SJSA1 (cell line): ENCODE measurements at regions not wholly inside any gene's neighbourhood (a gene's known extent, or its start where the extent isn't known, plus 50 kb on each side); places are given as distances from the start of the nearest gene placed in this dataset.
"Not testable (repeated sequence)": the region's sequence is repeated elsewhere in the genome, so short reads cannot be mapped to it uniquely, and the experiment has no call there.

ENCODE experiments used
- DNase-seq, 2 experiments: peaks; one replicate each; pipeline ENCODE4 v3.0.0-alpha.2; 2015 to 2020; ENCODE audit warnings: low spot score in 2 of 2, low read depth in 1 of 2
- H3K27ac ChIP-seq: fragments of 250-450 bp; sonication (Bioruptor Pico); 2 replicates; pipeline ENCODE4 v1.5.1; 2020; ENCODE audit warnings: mild to moderate bottlenecking, moderate library complexity
- H3K27me3 ChIP-seq: fragments of 250-450 bp; sonication (Bioruptor Pico); replicated peaks from 2 replicates; pipeline ENCODE4 v1.5.1; 2020; ENCODE audit warnings: mild to moderate bottlenecking, moderate library complexity
- H3K36me3 ChIP-seq: fragments of 250-450 bp; sonication (Bioruptor Pico); 2 replicates; pipeline ENCODE4 v1.5.1; 2020; ENCODE audit warnings: mild to moderate bottlenecking
- H3K4me1 ChIP-seq: fragments of 250-450 bp; sonication (Bioruptor Pico); replicated peaks from 2 replicates; pipeline ENCODE4 v1.6.1; 2021; ENCODE audit warnings: mild to moderate bottlenecking
- H3K4me3 ChIP-seq: fragments of 250-450 bp; sonication (Bioruptor Pico); 2 replicates; pipeline ENCODE4 v1.5.1; 2020; ENCODE audit warnings: mild to moderate bottlenecking
- H3K9me3 ChIP-seq: fragments of 250-450 bp; sonication (Bioruptor Pico); replicated peaks from 2 replicates; pipeline ENCODE4 v1.5.1; 2020; ENCODE audit warnings: mild to moderate bottlenecking

DNA sequence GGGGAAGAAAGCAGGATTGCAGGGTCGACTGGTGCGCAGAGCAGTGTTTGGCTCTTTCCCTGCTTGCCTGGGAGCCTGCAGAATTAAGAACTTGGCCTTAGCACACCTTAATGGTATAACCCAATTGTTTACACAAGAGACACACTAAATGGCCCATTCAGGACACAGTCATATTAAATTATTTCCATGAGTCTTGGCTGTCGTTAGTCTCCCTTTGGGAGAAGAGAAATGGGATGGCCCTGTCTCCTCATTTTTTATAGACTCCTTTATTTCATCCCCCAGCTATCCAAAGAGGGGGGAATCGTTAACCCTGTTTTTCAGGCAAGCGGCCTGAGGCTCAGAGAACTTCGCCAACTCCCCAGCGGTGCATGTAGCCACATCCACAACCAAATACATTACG is 282.5 kb downstream of the SUCLA2 start:
- no peak overlapping the region for H3K4me3 ChIP-seq
- no peaks in the 10 kb centered on the region for H3K36me3 ChIP-seq
- no peak overlapping the region for H3K27ac ChIP-seq
- no peaks in the 10 kb centered on the region for H3K27me3 ChIP-seq
- H3K9me3 ChIP-seq: no peaks in the 10 kb centered on the region
- no peak for DNase-seq
- no peaks in the 10 kb centered on the region for H3K4me1 ChIP-seq

DNA sequence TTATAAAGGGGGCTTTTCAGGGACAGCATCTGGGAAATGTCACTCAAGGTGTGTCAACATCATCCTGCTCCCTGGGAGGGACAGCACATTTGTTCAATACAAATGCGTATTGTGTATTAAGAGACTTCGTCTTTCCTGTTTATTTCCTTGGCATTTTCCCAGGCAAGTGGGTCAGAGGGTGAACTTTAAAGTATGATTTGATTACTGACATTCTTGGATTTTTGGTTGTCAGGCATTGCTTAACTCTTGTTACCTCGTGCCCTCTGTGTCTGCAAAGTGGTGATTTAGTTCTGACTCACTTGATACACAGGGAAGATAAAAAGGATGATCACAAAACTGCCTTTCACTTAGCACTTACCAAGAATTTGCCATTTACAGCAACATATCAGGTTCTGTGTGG is 292.7 kb downstream of the SUCLA2 start:
- Histone ChIP-seq H3K9me3 (no peaks in the 10 kb centered on the region), H3K4me3 (no peak overlapping the region), H3K4me1 (no peaks in the 10 kb centered on the region), H3K36me3 (no peaks in the 10 kb centered on the region), H3K27ac (no peak overlapping the region), H3K27me3 (no peaks in the 10 kb centered on the region)
- DNase-seq: peak in 1 of 2 experiments; percentile 0

DNA sequence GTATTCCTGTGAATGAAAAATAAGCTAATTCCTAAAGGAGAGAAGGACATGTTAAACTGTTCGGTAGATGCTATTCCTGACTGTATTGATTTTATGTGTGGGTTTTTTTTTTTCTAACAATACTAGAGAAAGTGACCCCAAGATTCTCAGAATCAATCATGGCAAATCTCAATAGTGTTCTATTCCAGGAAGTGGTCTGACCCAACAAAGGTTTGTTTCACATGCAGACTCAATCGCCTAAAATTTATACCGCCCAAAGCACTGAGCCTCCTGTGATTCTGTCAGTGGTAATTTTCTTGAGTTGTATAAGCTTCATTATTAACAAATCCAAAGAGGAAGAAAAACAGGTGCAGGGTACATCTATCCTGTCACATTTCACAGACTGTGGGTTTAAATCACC is 293.7 kb downstream of the SUCLA2 start:
- Histone ChIP-seq H3K36me3 (no peaks in the 10 kb centered on the region), H3K4me1 (no peaks in the 10 kb centered on the region), H3K27me3 (no peaks in the 10 kb centered on the region), H3K4me3 (no peak overlapping the region), H3K9me3 (no peaks in the 10 kb centered on the region), H3K27ac (no peak overlapping the region)
- no peak for DNase-seq

DNA sequence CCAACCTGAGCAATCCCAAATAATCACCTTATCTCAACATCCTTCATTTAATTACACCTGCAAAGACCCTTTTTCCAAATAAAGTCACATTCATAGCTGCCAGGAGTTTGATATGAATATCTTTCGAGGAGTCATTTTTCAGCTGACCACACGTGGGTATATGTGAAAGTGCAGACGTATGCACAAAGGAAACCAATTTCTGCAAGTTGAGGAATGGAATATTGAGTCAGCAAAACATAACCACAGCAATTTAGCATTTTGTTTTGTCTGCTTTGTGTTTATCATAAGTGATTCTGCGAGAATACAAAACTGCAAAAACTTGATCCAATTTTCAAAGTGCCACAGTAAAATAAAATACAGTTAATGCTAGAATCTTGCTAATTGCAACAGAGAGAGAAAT is 295.9 kb downstream of the SUCLA2 start:
- Histone ChIP-seq H3K27me3 (no peaks in the 10 kb centered on the region), H3K36me3 (no peaks in the 10 kb centered on the region), H3K9me3 (no peaks in the 10 kb centered on the region), H3K27ac (no peak overlapping the region), H3K4me3 (no peak overlapping the region), H3K4me1 (no peaks in the 10 kb centered on the region)
- no peak for DNase-seq

DNA sequence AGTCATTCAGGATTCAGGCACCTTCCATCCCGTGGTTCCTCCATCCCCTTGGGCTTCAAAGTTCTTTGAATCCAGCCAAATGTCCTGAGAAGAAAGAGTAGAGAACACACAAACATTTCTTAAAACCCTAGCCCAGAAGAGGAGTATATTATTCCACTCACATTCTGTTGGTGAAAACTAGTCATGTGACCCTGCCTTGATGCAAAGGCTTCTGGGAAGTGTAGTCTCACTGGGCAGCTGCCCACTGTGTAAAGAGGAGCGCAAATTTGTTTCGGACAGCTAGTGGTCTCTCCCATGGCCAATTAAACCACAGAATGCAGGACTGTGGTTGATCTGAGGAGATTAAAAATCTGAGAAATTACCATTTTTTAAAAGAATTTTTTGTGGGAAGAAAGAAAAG is 304.4 kb downstream of the SUCLA2 start:
- no peaks in the 10 kb centered on the region for H3K36me3 ChIP-seq
- no peaks in the 10 kb centered on the region for H3K9me3 ChIP-seq
- H3K27me3 ChIP-seq: no peaks in the 10 kb centered on the region
- no peak overlapping the region for H3K27ac ChIP-seq
- H3K4me3 ChIP-seq: no peak overlapping the region
- no peaks in the 10 kb centered on the region for H3K4me1 ChIP-seq
- DNase-seq: no peak

DNA sequence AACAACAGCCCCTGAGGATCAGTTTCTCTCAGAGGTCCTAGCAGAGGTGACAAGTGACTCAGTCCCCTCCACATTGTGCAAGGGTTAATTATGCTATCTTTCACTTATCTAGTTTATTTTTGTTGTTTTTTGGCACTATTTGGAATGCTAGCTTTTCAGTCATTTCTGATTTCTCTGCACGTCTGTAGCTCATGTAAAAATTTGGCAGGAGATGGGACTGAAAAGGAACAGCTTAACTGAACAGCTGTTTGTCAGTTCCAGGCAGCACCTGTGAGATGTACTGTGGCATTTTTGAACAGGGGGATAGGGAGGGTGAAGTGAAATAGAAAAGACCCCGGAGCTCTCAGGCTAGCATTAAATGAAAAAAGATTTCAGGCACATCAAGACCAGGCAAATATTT is 313.5 kb downstream of the SUCLA2 start:
- H3K27me3 ChIP-seq: no peaks in the 10 kb centered on the region
- H3K4me1 ChIP-seq: no peaks in the 10 kb centered on the region
- no peak overlapping the region for H3K4me3 ChIP-seq
- H3K36me3 ChIP-seq: no peaks in the 10 kb centered on the region
- no peaks in the 10 kb centered on the region for H3K9me3 ChIP-seq
- DNase-seq: no peak
- no peak overlapping the region for H3K27ac ChIP-seq

DNA sequence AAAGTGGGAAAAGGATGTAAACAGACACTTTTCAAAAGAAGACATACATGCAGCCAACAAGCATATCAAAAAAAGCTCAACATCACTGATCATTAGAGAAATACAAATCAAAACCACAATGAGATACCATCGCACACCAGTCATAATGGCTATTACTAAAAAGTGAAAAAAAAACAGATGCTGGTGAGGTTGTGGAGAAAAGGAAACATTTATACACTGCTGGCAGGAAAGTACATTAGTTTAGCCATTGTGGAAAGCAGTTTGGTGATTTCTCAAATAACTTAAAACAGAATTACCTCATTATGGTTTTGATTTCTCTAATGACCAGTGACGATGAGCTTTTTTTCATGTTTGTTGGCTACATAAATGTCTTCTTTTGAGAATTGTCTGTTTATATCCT is 315.9 kb downstream of the SUCLA2 start:
- H3K27ac ChIP-seq, H3K36me3 ChIP-seq: not testable (repeated sequence)

DNA sequence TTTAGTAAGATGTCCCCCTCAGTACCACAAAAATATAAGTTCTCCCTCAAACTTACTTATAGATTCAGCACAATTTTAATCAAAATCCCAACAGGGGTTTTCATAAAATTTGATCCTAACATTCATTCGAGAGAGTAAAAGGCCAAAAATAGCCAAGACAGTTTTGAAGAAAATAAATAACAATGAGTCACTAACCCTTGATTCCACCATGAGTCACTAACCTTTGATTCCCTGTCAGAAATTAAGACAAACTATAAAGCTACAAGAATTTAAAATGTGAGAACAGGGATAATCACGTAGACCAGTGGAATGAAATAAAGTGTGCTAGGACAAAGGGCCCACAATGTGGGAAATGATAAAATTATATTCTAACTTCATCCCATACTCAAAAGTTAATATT is 320.3 kb downstream of the SUCLA2 start:
- H3K4me3 ChIP-seq: no peak overlapping the region
- peak in 1 of 2 experiments; percentile 20 for DNase-seq
- H3K27ac ChIP-seq: no peak overlapping the region
- H3K36me3 ChIP-seq: no peaks in the 10 kb centered on the region
- no peaks in the 10 kb centered on the region for H3K27me3 ChIP-seq
- no peaks in the 10 kb centered on the region; the same call in 1 of the 2 replicates for H3K9me3 ChIP-seq
- peaks cover 17% of the 10 kb centered on the region for H3K4me1 ChIP-seq

More for the DNA sequence above, 315.9 kb downstream of the SUCLA2 start:
- H3K9me3 ChIP-seq, H3K4me3 ChIP-seq, H3K4me1 ChIP-seq, H3K27me3 ChIP-seq, DNase-seq: not testable (repeated sequence)

DNA sequence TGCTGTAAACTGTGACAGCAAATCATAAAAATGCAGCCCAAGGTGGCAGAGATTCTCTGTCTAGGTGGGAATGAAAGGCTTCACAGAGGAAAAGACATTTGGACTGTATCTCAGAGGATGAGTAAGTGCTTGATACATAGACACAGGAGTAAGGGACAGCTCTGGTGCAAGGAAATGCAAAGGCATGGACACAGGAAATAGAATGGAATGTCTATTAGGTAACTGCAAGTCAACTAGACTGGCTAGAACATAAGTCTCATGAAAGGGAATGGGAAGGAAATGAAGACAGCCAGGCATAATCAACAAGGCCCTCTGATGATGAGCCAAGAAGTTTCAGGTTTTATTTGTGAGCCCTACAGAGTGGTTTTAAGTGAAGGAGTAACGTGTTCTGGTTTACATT is 321.7 kb downstream of the SUCLA2 start:
- no peak overlapping the region for H3K4me3 ChIP-seq
- no peaks in the 10 kb centered on the region for H3K36me3 ChIP-seq
- H3K27ac ChIP-seq: no peak overlapping the region
- H3K27me3 ChIP-seq: no peaks in the 10 kb centered on the region
- peaks cover 17% of the 10 kb centered on the region for H3K4me1 ChIP-seq
- no peak for DNase-seq
- no peaks in the 10 kb centered on the region; the same call in 1 of the 2 replicates for H3K9me3 ChIP-seq

DNA sequence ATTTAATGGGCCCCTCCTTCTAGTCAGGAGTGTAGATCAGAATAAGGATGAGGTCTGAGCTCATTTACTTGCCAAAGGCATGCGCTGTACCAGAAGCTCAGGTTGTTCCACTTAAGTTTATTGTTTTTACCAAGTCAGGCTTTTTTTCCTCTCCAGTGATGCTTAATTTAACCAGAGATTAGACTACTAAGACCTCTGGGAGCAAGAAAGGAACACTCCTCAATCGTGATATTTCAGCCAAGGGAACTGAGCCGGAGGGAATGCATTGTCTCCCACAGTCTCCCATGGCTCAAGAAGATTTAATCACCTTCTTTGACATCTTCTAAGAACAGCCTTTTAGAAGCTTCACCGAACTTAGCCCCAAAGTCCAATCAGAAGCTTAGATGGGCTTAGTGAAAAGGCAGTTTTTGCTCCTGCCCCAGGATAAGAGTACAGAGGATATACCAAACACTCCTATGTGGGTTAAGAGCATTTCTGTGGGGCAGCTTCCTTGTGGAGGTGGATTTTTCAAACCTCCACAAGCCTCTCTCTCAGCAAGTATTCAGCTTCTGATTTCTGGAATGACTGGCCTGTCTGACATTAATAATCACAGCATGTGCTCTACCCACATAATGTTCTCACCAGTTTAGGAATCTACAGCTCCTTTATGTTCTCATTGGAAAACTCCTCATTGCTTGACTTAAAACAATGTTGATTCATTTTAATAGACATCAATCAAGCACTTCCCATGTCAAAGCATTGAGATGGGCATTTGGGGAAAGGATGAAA is 322.7 kb downstream of the SUCLA2 start:
- Histone ChIP-seq H3K4me3 (no peak overlapping the region), H3K27ac (no peak overlapping the region), H3K36me3 (no peaks in the 10 kb centered on the region), H3K4me1 (peaks cover 17% of the 10 kb centered on the region), H3K27me3 (no peaks in the 10 kb centered on the region), H3K9me3 (no peaks in the 10 kb centered on the region; the same call in 1 of the 2 replicates)
- no peak for DNase-seq

DNA sequence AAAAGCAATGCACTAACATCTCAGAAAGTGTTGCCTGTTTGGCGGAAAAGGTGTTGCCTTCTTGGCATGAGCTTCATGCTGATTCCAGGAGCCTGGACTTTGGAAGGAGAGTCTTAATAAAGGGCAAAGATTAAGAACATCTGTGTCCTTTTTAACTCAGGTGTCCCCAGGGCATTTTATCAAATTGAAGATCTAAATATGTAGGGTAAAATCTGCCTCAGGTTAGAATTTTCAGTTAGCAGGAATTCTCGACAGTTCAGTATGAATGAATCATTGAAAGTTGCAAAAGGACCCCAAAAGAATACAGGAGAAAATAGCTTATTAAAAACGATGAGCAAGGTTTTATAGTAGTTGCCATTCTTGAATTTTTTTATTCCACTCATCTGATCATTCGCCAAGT is 325.2 kb downstream of the SUCLA2 start:
- no peak for DNase-seq
- Histone ChIP-seq H3K27me3 (no peaks in the 10 kb centered on the region), H3K27ac (no peak overlapping the region), H3K36me3 (no peaks in the 10 kb centered on the region), H3K4me1 (peaks cover 17% of the 10 kb centered on the region), H3K9me3 (no peaks in the 10 kb centered on the region; the same call in 1 of the 2 replicates), H3K4me3 (no peak overlapping the region)

DNA sequence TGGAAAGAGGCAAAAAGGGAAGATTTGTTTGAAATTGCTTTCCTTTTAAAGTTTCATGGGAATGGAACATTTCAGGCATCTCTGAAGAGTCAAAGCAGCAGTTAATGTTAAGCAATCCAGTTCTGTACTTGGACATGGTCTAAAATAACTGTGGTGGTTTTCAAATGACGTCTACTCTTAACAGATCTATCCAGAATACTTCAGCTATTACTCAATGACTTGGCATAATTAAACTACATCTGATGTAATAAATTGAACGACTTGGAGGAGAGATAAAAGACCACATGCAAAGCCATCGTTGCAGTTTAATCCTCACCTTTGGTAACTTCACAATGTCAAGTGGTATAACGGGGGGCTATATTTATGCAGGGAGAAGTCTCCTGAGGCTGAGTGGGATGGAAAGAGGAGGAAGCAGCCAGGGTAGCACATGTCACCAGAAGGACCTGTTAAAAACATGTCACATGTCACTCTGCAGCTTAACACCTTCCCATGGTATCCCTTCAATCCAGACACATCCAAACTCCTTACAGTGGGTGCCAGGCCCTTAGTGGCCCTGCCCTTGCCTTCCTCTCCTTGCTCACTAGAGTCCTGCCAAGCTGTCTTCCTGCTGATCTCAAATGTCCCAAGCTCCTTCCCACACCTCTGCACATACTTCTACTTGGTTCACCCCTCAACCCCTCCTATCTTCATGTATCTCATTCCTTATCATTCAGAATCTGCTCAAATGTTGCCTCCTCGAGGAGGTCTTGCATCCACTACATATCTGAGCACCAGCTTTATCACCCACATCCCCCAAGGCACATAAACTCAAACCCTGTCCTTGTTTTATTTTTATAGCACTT is 327.8 kb downstream of the SUCLA2 start:
- H3K36me3 ChIP-seq: no peaks in the 10 kb centered on the region
- no peaks in the 10 kb centered on the region for H3K4me1 ChIP-seq
- no peak for DNase-seq

DNA sequence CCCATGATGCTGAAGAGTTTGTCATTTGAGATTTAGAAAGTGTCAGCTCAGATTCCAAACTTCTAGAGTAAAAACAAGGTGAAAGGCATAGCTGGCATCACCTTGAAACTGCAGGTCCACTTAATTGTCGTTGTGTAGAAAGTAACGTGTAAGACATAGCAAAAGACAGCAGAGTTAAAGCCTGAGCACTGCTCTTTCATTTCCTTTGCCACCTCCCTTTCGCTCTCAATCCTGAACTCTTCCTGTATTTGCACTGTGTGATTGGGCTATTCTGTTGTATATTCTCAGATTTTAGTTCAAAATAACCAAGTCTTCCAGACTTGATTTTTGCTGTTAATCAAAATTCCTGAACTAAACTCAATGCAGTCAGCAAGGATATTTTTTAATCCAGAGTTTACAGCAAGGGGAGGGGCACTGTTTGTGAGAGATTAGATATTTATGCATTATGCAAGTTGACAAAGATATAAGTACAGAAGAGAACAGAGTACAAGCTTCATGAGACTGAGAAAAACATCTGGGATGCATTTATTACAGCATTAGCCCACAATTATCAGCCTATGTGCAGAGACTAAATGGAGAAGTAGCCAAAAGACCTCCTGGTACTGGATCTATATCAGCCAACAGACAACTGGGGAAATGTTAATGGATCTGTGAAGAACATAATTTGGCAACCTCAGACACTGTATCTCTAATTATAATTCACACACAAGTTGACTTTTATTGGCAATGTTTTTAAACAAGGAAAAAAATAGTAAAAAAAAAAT is 328.6 kb downstream of the SUCLA2 start:
- Histone ChIP-seq H3K27ac (no peak overlapping the region), H3K27me3 (no peaks in the 10 kb centered on the region), H3K9me3 (no peaks in the 10 kb centered on the region), H3K4me3 (no peak overlapping the region), H3K36me3 (no peaks in the 10 kb centered on the region), H3K4me1 (no peaks in the 10 kb centered on the region)
- no peak for DNase-seq

More for the DNA sequence above, 327.8 kb downstream of the SUCLA2 start:
- Histone ChIP-seq H3K27me3 (no peaks in the 10 kb centered on the region), H3K27ac (no peak overlapping the region), H3K4me3 (no peak overlapping the region), H3K9me3 (no peaks in the 10 kb centered on the region)

DNA sequence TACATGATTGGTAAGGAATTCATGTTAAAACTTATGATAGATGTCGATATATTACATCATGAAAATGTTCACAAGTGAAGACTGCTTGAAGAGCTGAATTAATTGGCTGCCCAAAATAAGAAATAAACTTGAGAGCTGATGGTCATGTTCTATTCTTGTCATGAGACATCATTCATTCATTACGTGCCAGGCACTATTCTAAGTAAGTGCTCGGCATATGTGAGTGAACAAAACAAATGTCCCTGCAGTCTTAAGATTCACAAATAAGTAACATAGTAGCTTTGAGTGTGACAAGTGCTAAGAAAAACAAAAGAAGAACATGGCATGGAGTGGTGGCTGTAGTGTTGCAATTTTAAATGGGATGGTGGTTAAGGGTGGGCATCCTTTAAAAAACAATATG is 329.3 kb downstream of the SUCLA2 start:
- Histone ChIP-seq H3K27ac (no peak overlapping the region), H3K36me3 (no peaks in the 10 kb centered on the region), H3K4me1 (no peaks in the 10 kb centered on the region), H3K4me3 (no peak overlapping the region), H3K9me3 (no peaks in the 10 kb centered on the region), H3K27me3 (no peaks in the 10 kb centered on the region)
- DNase-seq: no peak
